Right lobe of liver (tissue), 4 donors: ENCODE measurements at regions not wholly inside any gene's neighbourhood (a gene's known extent, or its start where the extent isn't known, plus 50 kb on each side); places are given as distances from the start of the nearest gene placed in this dataset.

Experiments
- POLR2A ChIP-seq: fragments of 450-650 bp; IDR thresholded peaks from one replicate; pipeline ENCODE4 v1.6.1; 2017; ENCODE audit warnings: antibody characterized with exemption, mild to moderate bottlenecking
- TF ChIP-seq, protein P1 (sequence below), 4 donors: fragments of 200-600 bp in 3 of 4; fragments of 450-650 bp in 1 of 4; IDR thresholded peaks; one replicate each; pipeline versions ENCODE4 v1.5.1 to v1.8.0; 2016 to 2022; ENCODE audit warnings: antibody characterized with exemption in 4 of 4, mild to moderate bottlenecking in 2 of 4
- donor health status: DM: no; HTN: no; CAD: no.
- donor health status: DM: no; HTN: no; CAD: no.
- donor health status: DM: no; HTN: yes; CAD: no.

DNA sequence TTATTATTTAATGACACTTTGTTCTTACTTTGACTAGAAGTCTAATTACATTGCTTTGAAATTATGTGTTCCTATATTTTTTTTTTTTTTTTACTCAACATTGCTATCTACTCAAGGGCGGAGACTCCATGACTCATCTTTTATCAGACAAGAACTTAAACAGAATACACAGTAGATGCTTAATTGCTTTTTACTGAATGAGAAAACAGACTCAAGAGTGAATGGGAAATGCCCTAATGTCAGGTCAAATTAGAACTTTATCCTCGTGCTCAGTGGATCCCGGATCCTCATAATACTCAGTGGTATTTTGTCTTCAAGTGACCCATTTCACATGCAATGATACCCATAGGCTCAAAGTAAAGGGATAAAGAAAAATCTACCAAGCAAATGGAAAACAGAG lies 954.5 kb upstream of the IGFBP7 start:
- TF ChIP-seq POLR2A: no peak
- TF ChIP-seq, protein P1, sequence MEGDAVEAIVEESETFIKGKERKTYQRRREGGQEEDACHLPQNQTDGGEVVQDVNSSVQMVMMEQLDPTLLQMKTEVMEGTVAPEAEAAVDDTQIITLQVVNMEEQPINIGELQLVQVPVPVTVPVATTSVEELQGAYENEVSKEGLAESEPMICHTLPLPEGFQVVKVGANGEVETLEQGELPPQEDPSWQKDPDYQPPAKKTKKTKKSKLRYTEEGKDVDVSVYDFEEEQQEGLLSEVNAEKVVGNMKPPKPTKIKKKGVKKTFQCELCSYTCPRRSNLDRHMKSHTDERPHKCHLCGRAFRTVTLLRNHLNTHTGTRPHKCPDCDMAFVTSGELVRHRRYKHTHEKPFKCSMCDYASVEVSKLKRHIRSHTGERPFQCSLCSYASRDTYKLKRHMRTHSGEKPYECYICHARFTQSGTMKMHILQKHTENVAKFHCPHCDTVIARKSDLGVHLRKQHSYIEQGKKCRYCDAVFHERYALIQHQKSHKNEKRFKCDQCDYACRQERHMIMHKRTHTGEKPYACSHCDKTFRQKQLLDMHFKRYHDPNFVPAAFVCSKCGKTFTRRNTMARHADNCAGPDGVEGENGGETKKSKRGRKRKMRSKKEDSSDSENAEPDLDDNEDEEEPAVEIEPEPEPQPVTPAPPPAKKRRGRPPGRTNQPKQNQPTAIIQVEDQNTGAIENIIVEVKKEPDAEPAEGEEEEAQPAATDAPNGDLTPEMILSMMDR (IDR thresholded peaks at IDR 0.05): no peak
